ENCODE measurements at regions not wholly inside any gene's neighbourhood (a gene's known extent, or its start where the extent isn't known, plus 50 kb on each side); places are given as distances from the start of the nearest gene placed in this dataset.

DNA sequence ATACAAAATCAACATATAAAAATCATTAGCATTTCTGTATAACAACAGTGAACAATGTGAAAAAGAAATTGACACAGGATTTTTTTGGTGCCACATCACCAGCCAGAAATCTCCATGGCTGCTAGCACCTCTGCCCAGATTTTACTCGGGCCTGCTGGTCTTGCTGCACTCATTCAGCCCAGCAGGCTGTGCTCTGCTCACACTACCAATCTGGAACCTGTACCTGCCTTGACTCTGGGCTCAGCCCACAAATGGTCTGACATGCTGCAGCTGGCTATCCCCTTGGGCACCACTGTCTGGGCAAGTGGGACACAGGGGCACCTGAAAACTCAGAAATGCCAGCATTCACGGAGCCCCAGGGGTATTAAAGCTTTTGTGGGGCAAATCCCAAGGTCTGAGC lies 392.5 kb upstream of the NRXN1 start:
- intact Hi-C loops (cut with micrococcal nuclease): no loop called here

DNA sequence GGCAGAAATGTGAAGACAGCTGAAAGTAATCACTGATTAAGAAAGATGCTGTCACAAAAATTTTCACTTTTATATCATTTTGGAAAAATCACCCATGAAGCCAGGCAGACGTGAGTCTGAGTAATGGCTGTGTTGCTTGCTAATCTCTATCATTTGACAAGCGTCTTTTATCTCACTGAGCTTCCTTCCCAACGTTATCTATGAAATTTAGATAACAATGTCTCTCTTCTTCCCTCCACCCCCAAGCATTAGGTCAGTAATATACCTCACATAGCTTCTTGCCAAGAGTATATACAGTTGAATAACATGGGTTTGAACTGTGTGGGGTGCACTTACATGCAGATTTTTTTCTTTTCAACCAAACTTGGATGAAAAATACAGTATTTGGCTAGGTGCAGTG lies 388.6 kb upstream of the NRXN1 start:
- intact Hi-C loops (cut with micrococcal nuclease): no loop called here

- intact Hi-C loops (cut with micrococcal nuclease): no loop called here
These were observed 381.8 kb upstream of the NRXN1 start for GRCh38 chr2:51413726-51414125.

DNA sequence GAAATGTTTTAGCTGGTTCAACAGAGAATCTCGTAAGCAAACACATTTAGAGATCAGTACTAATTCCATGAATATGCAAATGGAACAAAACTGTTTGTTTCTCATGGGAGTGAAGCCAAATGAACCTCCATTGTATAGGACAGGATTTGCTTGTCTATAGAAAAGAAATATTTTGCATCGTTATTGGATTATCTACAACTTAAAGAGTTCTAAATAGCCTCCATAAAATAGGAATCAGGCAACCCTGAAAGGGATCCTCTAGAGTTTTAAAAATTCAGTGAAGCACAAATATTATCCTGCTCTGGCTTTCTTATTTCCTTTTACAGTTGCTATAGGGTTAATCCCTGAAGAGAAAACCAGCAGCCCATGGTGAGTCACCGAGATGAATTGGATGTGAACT lies 378.4 kb upstream of the NRXN1 start:
- intact Hi-C loops (cut with micrococcal nuclease): no loop called here

DNA sequence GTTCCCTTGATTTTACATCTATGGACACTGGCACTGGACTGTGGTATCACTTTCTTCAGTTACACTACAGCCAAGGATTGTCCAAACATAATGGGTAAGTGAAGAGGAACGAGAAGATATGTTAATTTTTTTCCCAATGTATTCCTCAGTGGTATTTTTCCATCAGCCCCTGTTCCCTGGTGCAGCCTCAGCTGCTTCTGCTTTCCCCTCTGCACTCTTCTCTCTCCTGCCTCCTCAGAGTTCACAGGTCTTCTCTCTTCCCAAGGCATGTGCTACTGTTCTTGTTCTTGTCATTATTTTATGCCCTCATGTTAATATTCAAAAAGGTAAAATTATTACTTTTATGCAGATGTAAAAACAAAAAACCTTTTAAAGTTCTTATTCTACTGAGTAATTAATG lies 378.0 kb upstream of the NRXN1 start:
- intact Hi-C loops (cut with micrococcal nuclease): no loop called here

DNA sequence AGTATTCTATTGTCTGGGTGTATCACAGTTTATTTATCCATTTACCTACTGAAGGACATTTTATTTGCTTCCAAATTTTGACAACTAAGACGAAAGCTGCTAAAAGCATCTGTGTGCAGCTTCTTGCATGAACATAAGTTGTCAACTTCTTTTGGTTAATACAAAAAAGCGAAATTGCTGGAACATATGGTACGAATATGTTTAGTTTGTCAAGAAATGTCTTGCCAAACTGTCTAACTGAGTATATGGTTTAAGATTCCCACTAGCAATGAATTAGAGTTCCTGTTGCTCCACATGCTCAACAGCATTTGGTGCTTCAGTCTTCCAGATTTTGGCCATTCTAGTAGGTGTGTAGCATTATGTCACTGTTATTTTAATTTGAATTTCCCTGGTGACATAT lies 372.3 kb upstream of the NRXN1 start:
- intact Hi-C loops (cut with micrococcal nuclease): no loop called here

DNA sequence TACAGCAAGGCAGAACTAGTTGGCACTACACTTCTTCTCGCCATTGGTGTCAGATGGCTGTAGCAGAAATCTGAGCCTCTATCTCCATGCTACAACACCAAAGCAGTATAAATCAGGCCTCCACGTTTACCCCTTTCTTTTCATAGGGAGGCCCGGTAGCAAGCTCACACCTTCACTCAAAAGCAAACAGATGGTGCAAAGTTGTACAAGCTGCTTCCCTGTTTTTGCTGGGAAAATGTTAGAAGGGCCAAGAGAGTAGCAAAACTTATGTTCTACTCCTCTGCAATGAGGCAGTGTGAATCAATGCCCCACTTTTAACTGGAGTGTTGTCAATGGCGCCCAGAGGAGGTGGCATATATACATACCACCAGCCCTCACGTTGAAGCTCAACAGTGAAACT lies 369.6 kb upstream of the NRXN1 start:
- intact Hi-C loops (cut with micrococcal nuclease): no loop called here

DNA sequence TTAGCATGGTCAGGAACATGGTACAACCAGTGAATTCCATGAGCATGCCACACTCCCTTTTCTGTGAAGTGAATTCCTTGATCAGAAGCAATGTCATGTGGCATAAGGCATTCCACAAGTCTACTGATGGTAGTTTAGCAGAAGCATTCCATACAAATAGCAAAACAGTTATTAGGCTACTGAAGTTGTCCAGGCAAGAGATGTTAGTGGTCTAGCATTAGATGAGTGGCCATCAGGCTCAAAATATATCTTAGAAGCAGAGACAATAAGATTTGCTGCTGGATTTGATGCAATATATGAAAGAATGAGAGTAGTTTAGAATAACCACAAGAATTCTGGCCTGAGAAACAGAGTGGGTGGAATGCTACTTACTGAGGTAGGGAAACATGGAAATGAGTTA lies 355.3 kb upstream of the NRXN1 start:
- intact Hi-C loops (cut with micrococcal nuclease): no loop called here

DNA sequence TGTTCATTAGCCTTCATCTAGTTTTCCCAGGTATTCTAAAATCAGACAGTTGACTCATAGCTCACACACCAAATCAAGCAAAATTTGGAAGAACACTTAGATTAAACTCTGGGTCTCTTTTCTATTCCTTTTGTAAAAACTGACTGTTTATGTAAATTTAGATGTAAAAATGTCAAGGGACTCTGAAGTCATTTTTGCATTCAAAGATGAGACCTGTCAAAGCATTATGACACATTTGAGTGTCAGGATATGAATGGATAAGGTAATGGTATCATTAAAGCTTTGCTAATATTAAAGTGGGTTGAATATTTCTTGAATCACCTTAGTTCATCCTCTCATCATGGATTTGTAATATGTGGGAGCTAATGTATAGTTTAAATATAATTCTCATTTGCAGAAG lies 348.1 kb upstream of the NRXN1 start:
- intact Hi-C loops (cut with micrococcal nuclease): no loop called here

DNA sequence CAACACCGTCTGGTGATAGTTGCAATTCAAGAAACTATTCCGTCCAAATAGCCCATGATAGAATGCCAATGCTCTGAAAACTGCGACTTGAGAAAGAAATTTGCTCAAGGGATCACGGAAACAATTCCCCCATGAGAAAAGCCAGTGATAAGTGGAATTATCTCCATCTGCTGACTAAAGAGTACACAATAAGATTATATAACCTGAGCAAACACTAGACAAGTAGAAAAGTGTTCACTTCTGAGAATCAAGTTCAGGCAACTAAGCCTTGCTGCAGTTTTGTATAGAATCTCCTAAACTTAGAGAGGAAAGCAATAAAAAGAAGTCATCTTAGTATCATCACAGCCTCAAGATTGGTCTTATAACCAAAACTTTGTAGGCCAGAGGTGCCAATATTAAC lies 336.3 kb upstream of the NRXN1 start:
- intact Hi-C loops (cut with micrococcal nuclease): no loop called here

- intact Hi-C loops (cut with micrococcal nuclease): no loop called here
These were observed 318.2 kb upstream of the NRXN1 start for GRCh38 chr2:51350100-51350499.

- intact Hi-C loops (cut with micrococcal nuclease): no loop called here
These were observed 313.0 kb upstream of the NRXN1 start for GRCh38 chr2:51344886-51345285.

GRCh38 chr2:51335087-51336058 lies 303.4 kb upstream of the NRXN1 start:
- intact Hi-C loops (cut with micrococcal nuclease): no loop called here

- intact Hi-C loops (cut with micrococcal nuclease): no loop called here
These were observed 297.6 kb upstream of the NRXN1 start for GRCh38 chr2:51329512-51329911.

DNA sequence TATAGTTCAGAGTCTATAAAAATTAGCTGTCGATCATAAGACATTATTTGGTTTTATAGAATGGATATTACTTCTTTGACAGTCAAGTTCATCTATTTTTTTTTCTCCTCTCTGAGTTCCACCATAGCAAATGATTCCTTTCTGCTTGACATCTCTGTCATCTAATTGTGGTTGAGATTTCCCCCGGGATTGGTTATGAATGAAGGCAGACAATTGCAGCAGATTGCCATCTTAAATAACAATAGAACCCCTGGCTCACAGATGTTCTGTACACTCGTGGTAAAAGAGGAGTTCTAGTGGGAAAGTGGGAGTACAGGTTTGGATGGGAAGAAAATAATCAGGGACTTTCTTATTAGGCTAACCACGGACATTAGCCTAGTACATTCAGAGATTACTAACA lies 292.1 kb upstream of the NRXN1 start:
- intact Hi-C loops (cut with micrococcal nuclease): no loop called here

GRCh38 chr2:51322613-51323012 lies 290.7 kb upstream of the NRXN1 start:
- intact Hi-C loops (cut with micrococcal nuclease): no loop called here

DNA sequence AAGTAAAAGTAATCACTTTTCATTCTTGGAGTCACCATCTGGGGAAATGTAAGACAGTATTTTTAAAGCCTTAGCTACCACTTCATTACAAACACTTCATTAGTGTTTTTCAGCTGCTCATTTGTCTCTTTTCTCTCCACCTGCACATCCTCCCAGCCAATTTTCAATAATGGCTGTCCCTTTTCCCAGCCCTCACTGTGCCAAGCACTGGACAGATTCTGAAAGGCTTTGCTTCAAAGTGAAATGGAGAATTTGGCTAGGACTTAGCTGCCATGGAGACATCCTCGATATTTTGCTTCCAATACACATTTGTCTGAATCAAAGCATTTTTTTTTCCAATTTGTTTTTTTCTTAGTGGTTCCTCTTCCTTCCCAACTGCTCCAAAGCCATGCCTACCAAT lies 272.4 kb upstream of the NRXN1 start:
- intact Hi-C loops (cut with micrococcal nuclease): no loop called here

- intact Hi-C loops (cut with micrococcal nuclease): no loop called here
These were observed 269.4 kb upstream of the NRXN1 start for GRCh38 chr2:51301381-51301780.

GRCh38 chr2:51299370-51299769 lies 267.4 kb upstream of the NRXN1 start:
- intact Hi-C loops (cut with micrococcal nuclease): no loop called here

DNA sequence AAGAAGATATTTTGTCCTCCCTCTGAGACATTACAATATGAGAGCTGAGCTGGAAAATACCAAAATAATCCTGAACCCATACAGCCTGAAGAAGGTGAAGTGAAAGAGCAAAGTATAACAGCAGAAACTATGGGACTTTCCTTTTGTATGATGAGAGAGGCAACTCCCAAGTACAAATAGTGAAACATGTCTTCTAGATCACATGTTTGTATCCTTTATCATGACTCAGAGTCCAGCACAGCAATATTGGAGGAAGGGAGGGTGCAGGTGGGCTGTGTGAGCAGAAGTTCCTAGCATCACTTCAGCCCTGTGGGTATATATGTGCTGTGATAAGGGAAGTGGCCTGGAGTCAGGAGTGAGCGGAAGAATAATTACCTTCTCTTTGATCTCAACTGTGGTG lies 265.6 kb upstream of the NRXN1 start:
- intact Hi-C loops (cut with micrococcal nuclease): no loop called here

DNA sequence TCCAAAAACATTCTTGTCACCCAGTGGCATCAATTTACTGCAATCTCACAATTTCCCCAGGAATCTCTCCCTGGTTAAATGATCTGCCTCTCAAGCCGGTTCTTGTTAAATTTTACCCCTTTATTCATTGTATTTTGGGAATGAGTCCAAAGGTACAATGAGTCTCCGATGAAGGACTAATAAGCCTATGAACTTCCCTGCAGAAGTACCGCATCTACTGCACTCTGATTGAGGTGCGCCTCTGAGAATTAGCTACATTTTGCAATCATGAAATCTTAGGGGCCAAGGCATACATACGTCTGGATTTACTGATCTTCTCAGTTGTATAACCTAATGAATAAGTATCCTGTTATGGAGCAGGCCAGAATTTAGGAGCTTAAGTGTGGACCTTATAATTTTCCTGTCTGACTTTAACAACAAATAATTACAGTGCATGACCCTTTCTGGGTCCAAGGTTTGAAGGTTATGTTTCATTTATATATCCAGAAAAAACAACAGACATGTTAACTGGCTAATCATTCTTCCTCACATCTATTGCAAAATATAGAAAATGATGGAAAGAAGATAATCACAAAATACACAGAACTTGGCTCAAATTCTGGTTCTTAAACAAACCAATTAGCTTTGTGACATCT lies 261.8 kb upstream of the NRXN1 start:
- intact Hi-C loops (cut with micrococcal nuclease): no loop called here

DNA sequence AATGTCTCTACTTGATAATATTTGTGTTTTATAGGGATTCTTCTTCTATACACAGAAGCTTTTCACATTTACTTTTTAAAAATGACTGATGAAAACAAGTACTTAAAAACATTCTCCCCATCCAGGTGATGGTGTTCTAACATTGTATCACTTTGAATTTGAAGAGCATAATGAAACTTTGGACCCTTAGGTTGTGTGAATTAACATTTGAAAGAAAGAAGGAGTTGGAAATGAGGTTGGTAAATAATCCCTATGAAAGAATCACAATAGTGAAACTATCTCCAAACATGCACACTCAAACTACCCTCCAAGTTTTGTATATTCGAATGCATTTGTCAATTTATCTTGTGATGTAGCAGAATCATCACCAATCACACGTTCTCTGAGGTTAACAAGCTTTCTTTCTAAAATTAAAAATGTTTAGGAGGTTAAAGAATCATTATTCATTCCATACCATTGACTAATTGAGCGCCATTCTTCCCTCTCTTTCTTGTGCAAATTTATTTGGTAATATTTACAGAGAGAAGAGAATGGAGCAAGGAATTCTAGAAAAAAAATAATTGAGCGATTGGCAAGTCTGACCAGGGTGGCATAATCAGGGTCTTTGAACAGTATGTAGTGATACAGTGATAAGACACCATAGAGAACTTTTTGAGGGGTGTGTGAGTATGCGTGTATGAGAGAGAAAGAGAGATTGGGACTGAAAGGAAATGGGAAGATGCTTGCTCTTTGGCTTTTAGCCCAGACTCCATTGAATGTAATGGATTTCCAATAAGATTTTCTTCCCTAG lies 260.0 kb upstream of the NRXN1 start:
- intact Hi-C loops (cut with micrococcal nuclease): no loop called here

Measured in T-helper 2 cell treated with Interferon-gamma antibody and Interleukin-4, amounts not matched to agents 100 ng/mL and 5 ng/mL, for 36 hours (primary cell).